Nephron progenitor cell (in vitro differentiated cells): ENCODE measurements at regions not wholly inside any gene's neighbourhood (a gene's known extent, or its start where the extent isn't known, plus 50 kb on each side); places are given as distances from the start of the nearest gene placed in this dataset.

ENCODE experiments used
- DNase-seq: peaks from one replicate; pipeline ENCODE4 v3.0.0; 2021
- H3K27ac Mint-ChIP-seq: 2 replicates; pipeline ENCODE4 v1.8.0; 2021; ENCODE audit warnings: mild to moderate bottlenecking, moderate library complexity, mixed read lengths
- H3K27me3 Mint-ChIP-seq: 2 replicates; pipeline ENCODE4 v1.8.0; 2021; ENCODE audit warnings: mild to moderate bottlenecking, low read depth, mixed read lengths; ENCODE audit not compliant: poor library complexity
- H3K36me3 Mint-ChIP-seq: 2 replicates; pipeline ENCODE4 v1.8.0; 2021; ENCODE audit warnings: low read depth, mixed read lengths
- H3K4me1 Mint-ChIP-seq: 2 replicates; pipeline ENCODE4 v1.8.0; 2021; ENCODE audit warnings: mixed read lengths
- H3K4me3 Mint-ChIP-seq: 2 replicates; pipeline ENCODE4 v1.8.0; 2021; ENCODE audit warnings: mild to moderate bottlenecking, moderate library complexity, mixed read lengths
- H3K9me3 Mint-ChIP-seq: 2 replicates; pipeline ENCODE4 v1.8.0; 2021; ENCODE audit warnings: mild to moderate bottlenecking, moderate library complexity, mixed read lengths
- TF ChIP-seq, protein P1 (sequence below): fragments of 200-600 bp; sonication (generic); IDR thresholded peaks from 2 replicates; pipeline ENCODE4 v1.5.0; 2021; ENCODE audit warnings: antibody characterized with exemption

DNA sequence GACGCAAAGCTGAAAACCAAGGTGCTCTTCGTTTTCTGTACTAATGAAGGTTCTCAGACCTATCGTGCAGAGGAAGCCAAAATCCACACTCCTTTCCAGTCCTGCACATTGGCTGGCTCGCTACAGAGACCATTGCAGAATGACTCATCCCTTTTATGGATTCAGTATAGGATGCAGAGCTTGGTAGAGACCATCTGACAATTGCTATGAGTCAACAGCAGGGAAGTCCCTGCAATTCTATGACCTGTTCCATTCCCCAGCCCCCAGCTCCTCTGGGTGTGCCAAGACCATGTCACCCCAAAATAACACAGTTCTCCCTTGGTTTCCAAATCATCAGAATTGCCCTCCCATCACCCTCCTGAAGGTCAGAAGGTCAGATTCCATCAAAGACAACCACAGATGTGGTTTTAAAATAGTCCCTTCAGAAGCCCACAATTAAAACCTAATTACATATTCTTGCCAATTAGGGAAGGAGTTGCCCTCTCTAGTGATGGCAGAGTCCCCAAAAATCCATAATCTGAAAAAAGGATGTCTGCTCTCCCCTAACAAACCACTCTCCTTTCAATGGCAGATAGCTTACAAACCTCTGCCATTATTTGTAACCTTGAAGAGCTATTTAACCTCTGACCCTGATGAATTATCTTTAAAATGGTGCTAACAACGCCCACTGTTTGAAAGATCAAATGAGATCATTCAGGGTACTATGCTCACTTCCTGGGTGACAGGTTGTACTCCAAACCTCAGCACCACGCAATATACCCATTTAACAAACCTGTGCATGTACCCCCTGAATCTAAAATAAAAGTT lies 108.2 kb upstream of the RBBP6 start:
- peaks cover 9% of the 10 kb centered on the region for H3K27me3 Mint-ChIP-seq
- no peak for DNase-seq
- no peak overlapping the region for H3K27ac Mint-ChIP-seq
- H3K4me3 Mint-ChIP-seq = no peak overlapping the region
- peaks cover 5% of the 10 kb centered on the region for H3K4me1 Mint-ChIP-seq
- TF ChIP-seq, protein P1, sequence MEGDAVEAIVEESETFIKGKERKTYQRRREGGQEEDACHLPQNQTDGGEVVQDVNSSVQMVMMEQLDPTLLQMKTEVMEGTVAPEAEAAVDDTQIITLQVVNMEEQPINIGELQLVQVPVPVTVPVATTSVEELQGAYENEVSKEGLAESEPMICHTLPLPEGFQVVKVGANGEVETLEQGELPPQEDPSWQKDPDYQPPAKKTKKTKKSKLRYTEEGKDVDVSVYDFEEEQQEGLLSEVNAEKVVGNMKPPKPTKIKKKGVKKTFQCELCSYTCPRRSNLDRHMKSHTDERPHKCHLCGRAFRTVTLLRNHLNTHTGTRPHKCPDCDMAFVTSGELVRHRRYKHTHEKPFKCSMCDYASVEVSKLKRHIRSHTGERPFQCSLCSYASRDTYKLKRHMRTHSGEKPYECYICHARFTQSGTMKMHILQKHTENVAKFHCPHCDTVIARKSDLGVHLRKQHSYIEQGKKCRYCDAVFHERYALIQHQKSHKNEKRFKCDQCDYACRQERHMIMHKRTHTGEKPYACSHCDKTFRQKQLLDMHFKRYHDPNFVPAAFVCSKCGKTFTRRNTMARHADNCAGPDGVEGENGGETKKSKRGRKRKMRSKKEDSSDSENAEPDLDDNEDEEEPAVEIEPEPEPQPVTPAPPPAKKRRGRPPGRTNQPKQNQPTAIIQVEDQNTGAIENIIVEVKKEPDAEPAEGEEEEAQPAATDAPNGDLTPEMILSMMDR = no peak
- H3K9me3 Mint-ChIP-seq = peaks cover 14% of the 10 kb centered on the region
- no peaks in the 10 kb centered on the region for H3K36me3 Mint-ChIP-seq

DNA sequence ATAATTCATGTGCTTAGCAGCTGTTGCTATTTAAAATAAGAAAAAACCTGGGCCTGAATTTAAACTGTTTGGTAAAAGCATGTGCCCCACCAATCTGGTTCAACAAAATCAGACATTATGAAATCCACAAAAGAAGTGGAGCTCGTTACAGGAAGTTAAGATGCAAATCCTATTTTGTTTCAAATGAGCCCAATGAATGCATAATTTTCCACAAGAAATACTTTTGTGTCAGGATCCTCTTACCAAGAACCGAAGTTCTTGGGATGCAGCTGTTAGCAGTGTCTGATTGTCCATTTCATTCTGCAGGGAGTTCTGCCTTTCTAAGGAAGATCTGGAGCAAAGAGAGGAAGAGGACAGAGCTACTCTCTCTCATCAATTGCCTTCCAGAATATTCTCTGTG lies 105.7 kb upstream of the RBBP6 start:
- no peak for DNase-seq
- no peaks in the 10 kb centered on the region for H3K36me3 Mint-ChIP-seq
- peaks cover 18% of the 10 kb centered on the region for H3K27me3 Mint-ChIP-seq
- H3K27ac Mint-ChIP-seq = no peak overlapping the region
- TF ChIP-seq, protein P1 = no peak
- no peak overlapping the region for H3K4me3 Mint-ChIP-seq
- H3K4me1 Mint-ChIP-seq = peaks cover 5% of the 10 kb centered on the region
- no peaks in the 10 kb centered on the region for H3K9me3 Mint-ChIP-seq

DNA sequence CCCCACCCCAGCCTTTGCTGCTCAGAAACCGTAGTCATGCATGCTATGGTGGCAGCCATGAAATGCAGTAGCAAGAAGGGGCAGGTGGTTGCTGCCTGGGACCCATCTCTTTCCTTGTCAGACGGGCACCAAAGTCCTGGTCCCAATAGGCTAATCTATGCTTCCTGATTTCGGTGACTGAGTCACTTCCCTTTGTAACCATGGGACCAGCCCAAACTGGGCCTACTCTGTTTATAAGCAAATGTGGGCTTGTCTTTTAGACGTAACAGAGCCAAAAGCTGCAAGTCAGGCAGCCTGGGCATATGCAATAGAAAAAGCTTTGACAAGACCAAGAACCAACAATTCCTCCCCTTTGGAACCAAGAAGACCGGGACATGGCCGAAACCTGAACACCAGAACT lies 99.1 kb upstream of the RBBP6 start:
- H3K36me3 Mint-ChIP-seq = no peaks in the 10 kb centered on the region
- no peaks in the 10 kb centered on the region for H3K4me1 Mint-ChIP-seq
- TF ChIP-seq, protein P1 = no peak
- peaks cover 16% of the 10 kb centered on the region for H3K27me3 Mint-ChIP-seq
- peaks cover 8% of the 10 kb centered on the region for H3K9me3 Mint-ChIP-seq
- DNase-seq = no peak
- no peak overlapping the region for H3K27ac Mint-ChIP-seq
- no peak overlapping the region for H3K4me3 Mint-ChIP-seq

DNA sequence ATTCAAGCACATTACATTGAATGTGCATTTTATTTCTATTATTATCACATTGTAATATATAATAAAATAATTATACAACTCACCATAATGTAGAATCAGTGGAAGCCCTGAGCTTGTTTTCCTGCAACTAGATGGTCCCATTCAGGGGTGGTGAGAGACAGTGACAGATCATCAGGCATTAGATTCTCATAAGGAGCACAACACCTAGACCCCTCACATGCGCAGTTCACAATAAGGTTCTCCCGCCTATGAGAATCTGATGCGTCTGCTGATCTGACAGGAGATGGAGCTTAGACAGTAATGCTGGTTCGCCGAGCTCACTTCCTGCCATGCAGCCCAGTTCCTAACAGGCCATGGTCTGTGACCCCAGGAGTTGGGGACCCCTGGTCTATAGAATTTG lies 96.7 kb upstream of the RBBP6 start:
- Mint-ChIP-seq H3K4me1 (no peaks in the 10 kb centered on the region), H3K9me3 (peaks cover 8% of the 10 kb centered on the region), H3K27me3 (peaks cover 10% of the 10 kb centered on the region), H3K27ac (no peak overlapping the region), H3K4me3 (no peak overlapping the region), H3K36me3 (no peaks in the 10 kb centered on the region)
- TF ChIP-seq, protein P1 = no peak
- no peak for DNase-seq

DNA sequence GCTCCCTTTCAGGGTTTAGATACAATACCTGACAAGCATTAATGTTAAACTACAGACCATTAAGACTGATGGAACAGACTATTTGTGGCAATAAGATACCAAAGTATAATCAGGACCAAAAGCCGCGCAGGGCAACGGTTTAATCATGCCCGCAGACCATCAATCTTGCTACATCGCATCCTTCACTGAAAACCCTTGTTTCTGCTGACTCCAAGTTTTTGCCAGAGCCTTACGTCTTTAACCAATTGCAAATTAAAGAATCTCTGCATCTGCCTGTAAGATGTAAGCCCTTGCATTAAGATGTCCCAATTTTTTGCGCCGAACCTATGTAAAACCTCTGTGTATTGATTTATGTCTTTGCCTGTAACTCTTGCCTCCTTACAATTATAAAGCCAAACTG lies 94.2 kb upstream of the RBBP6 start:
- TF ChIP-seq, protein P1 = no peak
- Mint-ChIP-seq H3K4me3 (no peak overlapping the region), H3K4me1 (no peaks in the 10 kb centered on the region), H3K27ac (no peak overlapping the region), H3K9me3 (peaks cover 8% of the 10 kb centered on the region), H3K27me3 (peaks cover 3% of the 10 kb centered on the region), H3K36me3 (no peaks in the 10 kb centered on the region)
- no peak for DNase-seq

DNA sequence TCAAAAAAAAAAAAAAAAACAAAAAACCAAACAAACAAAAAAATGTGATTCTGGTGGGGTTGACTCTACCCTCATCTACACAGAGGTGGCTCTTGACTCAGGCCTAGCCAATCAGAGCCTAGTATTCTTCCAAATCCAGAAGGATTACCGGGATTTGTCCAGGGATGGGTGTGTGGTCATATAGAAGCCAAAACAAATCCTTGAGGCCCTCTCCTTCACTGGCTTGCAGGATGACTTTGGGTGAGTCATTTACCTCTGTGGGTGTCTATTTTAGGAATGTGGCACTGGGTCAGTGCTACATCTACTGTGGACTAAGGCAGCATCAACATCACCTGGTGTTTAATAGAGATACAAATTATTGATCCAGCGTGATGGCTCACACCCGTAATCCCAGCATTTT lies 93.2 kb upstream of the RBBP6 start:
- Mint-ChIP-seq H3K27ac (no peak overlapping the region), H3K4me1 (no peaks in the 10 kb centered on the region), H3K27me3 (peaks cover 6% of the 10 kb centered on the region), H3K36me3 (no peaks in the 10 kb centered on the region), H3K4me3 (no peak overlapping the region), H3K9me3 (peaks cover 8% of the 10 kb centered on the region)
- no peak for DNase-seq
- TF ChIP-seq, protein P1 = no peak
